B cell (primary cell): ENCODE measurements at regions not wholly inside any gene's neighbourhood (a gene's known extent, or its start where the extent isn't known, plus 50 kb on each side); places are given as distances from the start of the nearest gene placed in this dataset.

Experiments used
- EZH2 ChIP-seq: IDR thresholded peaks from 2 replicates; pipeline ENCODE4 v1.6.1; 2012; ENCODE audit warnings: borderline replicate concordance, low read depth, mild to moderate bottlenecking, moderate library complexity, low read length; ENCODE audit not compliant: insufficient read depth, poor library complexity, severe bottlenecking
- TF ChIP-seq, protein P1 (sequence below): fragments of 200-600 bp; IDR thresholded peaks from one replicate; pipeline ENCODE4 v1.8.0; 2022; ENCODE audit warnings: antibody characterized with exemption, mild to moderate bottlenecking

DNA sequence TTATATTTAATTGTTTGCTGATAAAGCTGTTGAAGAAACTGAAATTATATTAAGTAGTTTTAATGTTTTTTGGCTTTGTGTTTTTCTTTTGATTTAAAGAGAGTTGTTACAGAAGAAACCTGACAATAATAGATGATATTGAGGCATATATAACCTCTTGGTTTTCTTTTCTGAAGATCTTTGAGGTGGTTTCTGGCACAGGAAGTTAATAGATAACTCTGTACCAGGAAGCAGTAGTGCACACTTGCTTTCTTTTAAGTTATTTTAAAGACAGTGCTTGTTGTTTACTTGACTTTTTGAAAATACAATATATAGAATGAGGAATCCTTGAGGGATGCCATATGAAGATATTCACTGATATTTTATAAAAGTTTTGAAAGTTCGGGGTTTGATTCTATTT, 209.0 kb upstream of the FBXO33 start:
- TF ChIP-seq, protein P1, sequence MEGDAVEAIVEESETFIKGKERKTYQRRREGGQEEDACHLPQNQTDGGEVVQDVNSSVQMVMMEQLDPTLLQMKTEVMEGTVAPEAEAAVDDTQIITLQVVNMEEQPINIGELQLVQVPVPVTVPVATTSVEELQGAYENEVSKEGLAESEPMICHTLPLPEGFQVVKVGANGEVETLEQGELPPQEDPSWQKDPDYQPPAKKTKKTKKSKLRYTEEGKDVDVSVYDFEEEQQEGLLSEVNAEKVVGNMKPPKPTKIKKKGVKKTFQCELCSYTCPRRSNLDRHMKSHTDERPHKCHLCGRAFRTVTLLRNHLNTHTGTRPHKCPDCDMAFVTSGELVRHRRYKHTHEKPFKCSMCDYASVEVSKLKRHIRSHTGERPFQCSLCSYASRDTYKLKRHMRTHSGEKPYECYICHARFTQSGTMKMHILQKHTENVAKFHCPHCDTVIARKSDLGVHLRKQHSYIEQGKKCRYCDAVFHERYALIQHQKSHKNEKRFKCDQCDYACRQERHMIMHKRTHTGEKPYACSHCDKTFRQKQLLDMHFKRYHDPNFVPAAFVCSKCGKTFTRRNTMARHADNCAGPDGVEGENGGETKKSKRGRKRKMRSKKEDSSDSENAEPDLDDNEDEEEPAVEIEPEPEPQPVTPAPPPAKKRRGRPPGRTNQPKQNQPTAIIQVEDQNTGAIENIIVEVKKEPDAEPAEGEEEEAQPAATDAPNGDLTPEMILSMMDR, result no peak
- TF ChIP-seq EZH2, result no peak
